Left renal pelvis (tissue), 4 donors: ENCODE measurements at regions not wholly inside any gene's neighbourhood (a gene's known extent, or its start where the extent isn't known, plus 50 kb on each side); places are given as distances from the start of the nearest gene placed in this dataset.

Experiments used
- DNase-seq, 4 donors: peaks; one replicate each; pipeline ENCODE4 v3.0.0-alpha.2; 2013; ENCODE audit warnings: low read depth in 4 of 4, low spot score in 3 of 4

- DNase-seq = no peak
These were observed 96.6 kb upstream of the FOXP4 start for GRCh38 chr6:41449399-41450245.

DNA sequence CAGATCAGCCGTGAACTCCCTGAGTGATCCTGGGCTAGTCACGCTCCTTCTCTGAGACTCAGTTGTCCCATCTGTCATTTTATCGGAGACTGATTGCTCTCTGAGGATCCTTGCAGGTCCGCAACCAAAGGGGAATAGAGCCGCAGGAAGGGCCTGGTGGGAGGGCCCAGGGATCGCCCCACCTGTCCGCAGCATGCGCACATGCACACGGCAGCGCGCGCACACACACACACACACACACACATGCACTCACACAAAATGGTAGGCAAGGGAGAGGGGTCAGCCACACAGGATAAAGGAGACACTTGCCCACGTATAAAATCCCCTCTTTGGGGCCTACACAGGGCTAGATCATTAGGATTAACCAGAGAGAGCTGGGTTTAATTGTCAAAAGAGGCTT lies 95.6 kb upstream of the FOXP4 start:
- DNase-seq = no peak

- DNase-seq = no peak
These were observed 95.1 kb upstream of the FOXP4 start for GRCh38 chr6:41451039-41451438.

- DNase-seq = no peak
These were observed 94.5 kb upstream of the FOXP4 start for GRCh38 chr6:41451515-41452163.

- no peak for DNase-seq
These were observed 93.4 kb upstream of the FOXP4 start for GRCh38 chr6:41452763-41453162.

DNA sequence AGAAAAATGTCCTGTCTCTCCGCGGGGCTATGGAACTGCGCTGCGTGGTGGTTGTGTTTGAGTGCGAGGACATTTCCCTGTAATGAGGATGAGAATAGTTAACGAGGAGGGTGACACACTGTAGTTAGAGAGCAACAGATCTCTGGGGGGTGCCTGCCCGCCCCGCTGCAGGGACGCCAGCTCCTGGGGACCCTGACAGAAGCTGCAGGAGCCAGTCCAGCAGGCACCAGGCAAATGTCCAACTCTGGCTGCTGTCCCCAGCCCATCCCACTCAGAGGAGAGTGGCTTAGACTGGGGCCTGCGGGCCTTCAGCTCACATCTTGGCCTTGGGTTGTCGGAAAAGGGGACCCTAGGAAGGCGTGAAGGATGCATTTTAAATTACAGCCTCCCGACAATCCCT lies 92.9 kb upstream of the FOXP4 start:
- DNase-seq = no peak

DNA sequence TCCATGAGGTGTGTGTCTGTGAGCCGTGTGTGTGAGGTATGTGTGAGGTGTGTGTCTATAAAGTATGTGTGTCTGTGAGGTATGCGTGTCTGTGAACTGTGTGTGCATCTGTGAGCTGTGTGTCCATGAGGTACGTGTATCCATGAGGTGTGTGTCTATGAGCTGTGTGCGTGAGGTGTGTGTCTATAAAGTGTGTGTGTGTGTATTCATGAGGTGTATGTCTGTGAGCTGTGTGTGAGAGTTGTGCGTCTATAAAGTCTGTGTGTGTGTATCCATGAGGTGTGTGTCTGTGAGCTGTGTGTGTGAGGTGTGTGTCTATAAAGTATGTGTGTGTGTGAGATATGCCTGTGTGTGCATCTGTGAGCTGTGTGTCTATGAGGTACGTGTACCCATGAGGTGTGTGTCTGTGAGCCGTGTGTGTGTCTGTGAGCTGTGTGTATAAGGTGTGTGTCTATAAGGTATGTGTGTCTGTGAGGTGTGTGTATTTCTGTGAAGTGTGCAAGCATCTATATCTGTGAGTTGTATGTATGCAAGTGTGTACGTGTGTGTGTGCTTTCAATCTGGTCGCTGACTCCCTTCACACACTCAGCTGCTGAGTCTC lies 91.9 kb upstream of the FOXP4 start:
- no peak for DNase-seq

DNA sequence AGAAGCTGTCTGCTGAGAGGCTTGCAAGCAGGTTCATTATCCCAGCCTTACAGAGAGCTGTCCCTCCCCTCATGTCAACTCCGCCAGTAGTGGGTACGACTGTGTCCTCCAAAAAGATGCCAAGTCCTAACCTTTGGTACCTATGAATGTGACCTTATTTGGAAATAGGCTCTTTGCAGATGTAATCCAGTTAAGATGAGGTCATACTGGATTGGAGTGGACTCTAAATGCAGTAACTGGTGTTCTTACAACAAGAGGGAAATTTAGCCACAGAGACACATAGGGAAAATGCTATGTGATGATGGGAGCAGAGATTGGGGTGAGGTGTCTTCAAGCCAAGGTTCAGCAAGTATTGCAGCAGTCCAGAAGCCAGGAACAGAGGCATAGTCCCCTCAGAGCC lies 90.8 kb upstream of the FOXP4 start:
- no peak for DNase-seq

DNA sequence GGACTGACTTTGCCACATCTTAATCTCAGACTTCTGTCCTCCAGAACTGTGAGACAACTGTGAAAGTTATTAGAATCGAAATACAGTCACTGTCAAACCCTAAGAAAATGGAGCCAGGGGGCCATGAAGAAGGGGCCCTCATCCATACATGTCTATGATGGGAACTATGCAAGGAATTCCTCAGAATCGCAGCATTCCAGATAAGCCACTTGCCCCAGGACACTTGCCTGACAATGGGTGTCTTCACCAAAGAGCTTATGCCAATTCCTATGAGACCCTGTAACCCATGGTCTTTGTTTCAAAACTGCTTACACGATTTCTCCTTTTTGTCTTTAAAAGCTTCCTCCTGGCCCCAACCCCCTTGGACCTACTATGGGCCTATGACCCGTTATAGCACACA lies 90.4 kb upstream of the FOXP4 start:
- no peak for DNase-seq

DNA sequence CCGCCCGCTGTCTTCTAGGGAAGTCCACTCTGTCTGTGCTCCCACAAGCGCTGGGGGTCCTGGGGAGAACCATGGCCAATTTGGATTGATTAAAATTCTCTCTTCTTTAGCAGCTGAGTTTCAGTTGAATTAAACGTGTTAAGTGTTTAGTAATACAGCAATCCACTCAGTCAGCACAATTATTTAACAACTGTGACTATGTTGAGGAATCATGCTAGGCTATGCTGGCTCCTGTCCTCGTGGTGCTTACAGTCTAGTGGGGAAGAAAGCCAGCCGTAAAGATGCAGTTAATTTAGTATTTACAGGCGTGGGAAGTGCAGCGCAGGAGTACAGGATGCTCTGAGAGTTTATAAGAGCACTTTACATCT lies 88.9 kb upstream of the FOXP4 start:
- no peak for DNase-seq

DNA sequence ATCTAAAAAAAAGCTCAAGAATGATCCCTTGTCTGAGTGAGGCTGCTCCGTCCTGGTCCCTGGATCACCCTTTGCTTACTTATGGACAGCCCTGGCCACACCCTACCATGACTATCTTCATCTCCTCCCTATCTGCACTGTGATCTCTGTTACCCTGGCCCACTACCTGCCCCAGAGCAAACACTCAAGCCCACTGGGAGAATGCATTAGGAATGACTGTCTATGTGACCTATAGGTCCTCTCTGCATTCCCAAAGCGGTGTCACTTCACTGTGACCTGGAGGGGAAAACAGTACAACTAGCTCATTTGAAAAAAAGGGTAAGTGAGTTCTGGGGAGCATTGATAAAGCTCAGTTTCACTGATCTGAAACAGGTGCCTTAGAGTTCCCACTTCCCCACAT lies 86.4 kb upstream of the FOXP4 start:
- DNase-seq = no peak

- no peak for DNase-seq
These were observed 85.3 kb upstream of the FOXP4 start for GRCh38 chr6:41460742-41461336.

GRCh38 chr6:41462033-41462432 lies 84.1 kb upstream of the FOXP4 start:
- no peak for DNase-seq

DNA sequence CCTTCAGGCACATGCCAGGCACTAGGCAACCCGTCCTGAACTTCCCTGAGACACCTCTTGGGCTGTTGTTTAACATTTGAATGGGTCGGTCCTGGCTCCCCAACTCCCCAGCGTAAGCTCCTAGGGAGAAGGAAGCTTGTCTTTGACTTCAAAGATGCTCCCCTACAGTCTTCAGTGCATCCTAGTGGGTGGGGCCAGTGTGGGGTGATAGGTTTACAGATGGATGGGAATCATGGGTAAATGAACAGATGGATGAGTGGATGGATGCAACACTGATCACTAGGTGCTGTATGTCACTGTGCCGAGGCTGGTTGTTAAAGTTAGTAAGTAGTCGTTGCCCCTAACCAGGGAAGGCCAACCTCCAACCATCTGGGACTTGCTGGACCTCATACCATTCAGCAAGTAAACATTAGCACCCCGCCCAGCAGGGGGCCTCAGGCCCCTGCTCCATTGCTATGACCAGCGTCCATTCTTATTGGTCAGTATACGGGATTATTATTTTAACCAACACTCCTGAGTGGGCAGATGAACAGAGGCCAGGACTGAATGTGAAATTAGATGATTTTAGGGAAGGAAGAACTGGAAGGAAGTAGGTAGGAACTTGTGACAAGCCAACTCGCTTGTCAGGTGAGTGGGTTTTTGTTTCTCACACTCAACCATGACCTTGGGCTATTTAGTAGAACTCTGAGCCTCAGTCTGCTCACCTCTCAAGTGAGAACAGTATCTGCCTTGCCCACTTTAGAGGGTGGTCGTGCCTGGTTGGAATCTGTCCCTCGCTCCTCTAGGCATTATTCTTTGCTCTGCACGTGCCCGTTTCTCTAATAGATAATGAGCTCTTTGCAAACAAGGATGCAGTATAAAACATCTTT lies 82.9 kb upstream of the FOXP4 start:
- no peak for DNase-seq

DNA sequence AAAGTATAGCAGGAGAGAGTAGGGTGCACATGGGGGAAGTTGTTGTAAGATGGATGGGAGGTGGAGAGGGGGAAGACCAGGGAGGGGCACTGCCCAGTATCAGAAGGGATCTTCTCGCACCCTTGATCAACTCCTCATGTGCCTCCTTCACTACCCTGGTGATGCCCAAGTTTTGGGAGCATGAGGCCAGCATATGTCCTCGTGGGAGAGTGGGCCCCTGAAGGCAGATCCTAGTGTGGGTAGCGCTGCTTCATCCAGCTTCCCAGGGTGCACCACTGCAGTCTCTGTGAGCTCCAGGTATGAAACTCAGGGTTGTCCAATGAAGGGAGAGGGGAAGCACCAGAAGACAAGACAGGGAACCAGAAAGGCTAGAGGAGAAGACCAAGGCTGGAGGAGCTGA lies 82.2 kb upstream of the FOXP4 start:
- no peak for DNase-seq

- DNase-seq = no peak
These were observed 81.7 kb upstream of the FOXP4 start for GRCh38 chr6:41464481-41464880.

DNA sequence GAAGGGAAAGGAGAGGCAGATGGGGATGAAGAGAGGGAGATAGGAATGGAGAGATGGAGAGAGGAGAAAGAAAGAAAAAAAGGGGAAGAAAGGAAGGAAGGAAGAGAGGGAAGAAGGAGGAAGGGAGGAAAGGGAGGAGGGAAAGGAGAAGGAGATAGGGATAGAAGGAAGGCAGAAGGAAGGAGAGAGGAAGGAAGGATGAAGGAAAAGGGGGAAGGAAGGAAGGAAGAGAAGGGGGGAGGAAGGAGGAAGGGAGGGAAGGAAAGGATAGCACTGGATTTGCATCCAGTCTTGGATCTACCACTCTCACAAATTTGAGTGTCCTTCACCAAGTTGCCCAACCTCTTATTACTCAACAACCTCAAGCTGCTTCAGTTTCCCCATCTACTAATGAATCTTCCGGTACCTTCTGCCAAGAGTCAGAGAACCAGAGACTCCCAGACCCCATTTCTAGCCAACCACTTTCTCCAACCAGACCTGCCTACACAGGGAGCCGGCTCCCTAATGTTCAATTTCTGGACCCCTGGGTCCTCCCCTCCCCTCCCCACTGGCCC lies 79.7 kb upstream of the FOXP4 start:
- DNase-seq = no peak

- no peak for DNase-seq
These were observed 79.1 kb upstream of the FOXP4 start for GRCh38 chr6:41467061-41467460.

DNA sequence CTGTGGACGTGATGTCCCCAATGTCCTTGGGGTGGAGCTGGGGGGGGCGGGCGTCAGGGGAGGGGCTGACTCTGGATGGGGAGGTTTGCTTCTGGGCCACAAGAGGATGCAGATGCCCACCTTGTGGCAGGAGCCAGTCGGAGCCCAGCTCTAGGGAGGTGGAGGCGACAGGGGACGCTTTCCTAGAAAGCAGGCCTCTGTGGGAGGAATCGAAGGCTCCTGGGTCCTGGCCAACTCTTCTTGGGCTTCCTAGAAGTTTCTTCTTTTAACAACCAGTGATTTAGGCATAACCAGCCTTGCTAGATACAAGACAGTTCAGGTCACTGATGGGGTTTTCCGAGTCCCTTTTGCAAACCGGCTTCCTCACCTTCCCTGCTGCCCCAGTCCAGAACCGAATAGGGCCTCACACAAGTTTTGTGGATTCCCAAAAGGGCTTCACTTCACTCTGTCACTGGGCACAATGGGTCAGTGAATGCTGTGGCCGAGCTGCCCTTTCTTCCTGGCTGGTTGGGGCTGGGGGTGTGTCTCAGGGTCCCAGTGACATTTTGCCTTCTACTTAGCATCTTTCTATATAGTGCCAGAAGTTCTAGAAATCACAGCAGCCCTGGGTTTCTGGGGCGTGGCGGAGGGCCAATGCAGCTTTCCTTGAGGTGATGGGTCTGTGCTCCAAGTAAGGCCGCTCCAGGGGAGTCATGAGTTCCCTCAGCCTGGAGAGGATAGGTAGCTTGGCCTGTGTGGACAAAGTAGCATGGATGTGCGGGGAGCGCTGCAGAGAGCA lies 78.4 kb upstream of the FOXP4 start:
- no peak for DNase-seq
